ENCODE measurements at regions not wholly inside any gene's neighbourhood (a gene's known extent, or its start where the extent isn't known, plus 50 kb on each side); places are given as distances from the start of the nearest gene placed in this dataset.
"Not testable (repeated sequence)": the region's sequence is repeated elsewhere in the genome, so short reads cannot be mapped to it uniquely, and the experiment has no call there.

DNA sequence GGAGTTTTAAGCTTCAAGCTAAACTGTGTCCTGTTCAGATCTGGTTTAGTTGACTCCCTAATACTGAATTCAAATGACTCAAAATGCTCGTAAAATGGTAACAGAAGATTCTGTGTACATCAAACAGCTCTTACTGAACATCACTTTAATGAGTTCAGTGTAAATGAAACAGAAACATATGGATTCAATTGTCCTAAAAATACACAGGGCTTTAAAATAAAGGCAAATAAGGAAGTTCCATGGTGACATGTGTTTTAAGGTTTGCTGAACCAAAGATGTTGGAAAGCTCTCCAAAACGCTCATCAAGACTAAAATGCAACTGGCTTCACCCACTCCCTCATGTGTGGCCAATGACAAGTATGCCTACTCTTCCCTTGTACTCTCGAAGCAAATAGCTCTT is 340.0 kb upstream of the PIK3R1 start:
- Histone ChIP-seq H3K4me3 (ENCODE audit: insufficient read depth, low read depth, low read length) (no peak overlapping the region), H3K27me3 (ENCODE audit: control insufficient read depth, insufficient read depth, low read length) (no peaks in the 10 kb centered on the region), H3K36me3 (replicated peaks; ENCODE audit: control insufficient read depth, insufficient read depth, low read length) (no peaks in the 10 kb centered on the region)
- no peak for DNase-seq

- Histone ChIP-seq H3K4me3 (ENCODE audit: insufficient read depth, low read depth, low read length) (no peak overlapping the region), H3K36me3 (replicated peaks; ENCODE audit: control insufficient read depth, insufficient read depth, low read length) (no peaks in the 10 kb centered on the region), H3K27me3 (ENCODE audit: control insufficient read depth, insufficient read depth, low read length) (no peaks in the 10 kb centered on the region)
- no peak for DNase-seq
Measured at GRCh38 chr5:67873935-67874334, 341.6 kb upstream of the PIK3R1 start.

- H3K27me3 ChIP-seq (ENCODE audit: control insufficient read depth, insufficient read depth, low read length) = no peaks in the 10 kb centered on the region
- H3K4me3 ChIP-seq (ENCODE audit: insufficient read depth, low read depth, low read length) = no peak overlapping the region
- no peak for DNase-seq
- no peaks in the 10 kb centered on the region for H3K36me3 ChIP-seq (replicated peaks; ENCODE audit: control insufficient read depth, insufficient read depth, low read length)
Measured at GRCh38 chr5:67870662-67871061, 344.9 kb upstream of the PIK3R1 start.

- DNase-seq = not testable (repeated sequence)
Measured at GRCh38 chr5:67864335-67864734, 351.2 kb upstream of the PIK3R1 start.

GRCh38 chr5:67858471-67859031 is 357.0 kb upstream of the PIK3R1 start:
- no peak overlapping the region for H3K4me3 ChIP-seq (ENCODE audit: insufficient read depth, low read depth, low read length)
- H3K27me3 ChIP-seq (ENCODE audit: control insufficient read depth, insufficient read depth, low read length) = no peaks in the 10 kb centered on the region
- no peak for DNase-seq
- H3K36me3 ChIP-seq (replicated peaks; ENCODE audit: control insufficient read depth, insufficient read depth, low read length) = no peaks in the 10 kb centered on the region

More at GRCh38 chr5:67864335-67864734, 351.2 kb upstream of the PIK3R1 start:
- not testable (repeated sequence) for H3K27me3 ChIP-seq (ENCODE audit: control insufficient read depth, insufficient read depth, low read length); H3K4me3 ChIP-seq (ENCODE audit: insufficient read depth, low read depth, low read length); H3K36me3 ChIP-seq (replicated peaks; ENCODE audit: control insufficient read depth, insufficient read depth, low read length)

DNA sequence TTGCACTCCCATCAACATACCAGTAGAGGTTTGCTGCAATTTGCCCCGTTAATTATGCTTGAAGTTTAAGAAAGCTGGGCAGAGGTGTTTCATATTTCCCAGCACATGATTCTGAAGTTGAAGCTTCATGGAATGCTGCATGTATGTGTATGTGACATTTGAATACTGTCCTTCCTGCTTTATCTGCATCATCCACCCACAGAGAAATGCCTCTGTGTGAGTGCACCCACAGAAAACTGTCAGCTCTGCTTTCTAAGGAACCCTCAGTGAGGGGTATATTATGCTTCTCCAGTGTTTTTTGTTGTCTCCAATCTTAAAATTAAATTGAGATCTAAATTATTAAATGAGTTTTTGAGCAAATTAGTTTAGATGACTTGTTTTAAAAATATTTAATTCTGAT is 358.1 kb upstream of the PIK3R1 start:
- DNase-seq = no peak
- H3K4me3 ChIP-seq (ENCODE audit: insufficient read depth, low read depth, low read length) = no peak overlapping the region
- H3K27me3 ChIP-seq (ENCODE audit: control insufficient read depth, insufficient read depth, low read length) = no peaks in the 10 kb centered on the region
- no peaks in the 10 kb centered on the region for H3K36me3 ChIP-seq (replicated peaks; ENCODE audit: control insufficient read depth, insufficient read depth, low read length)

GRCh38 chr5:67855523-67855922 is 360.0 kb upstream of the PIK3R1 start:
- Histone ChIP-seq H3K36me3 (replicated peaks; ENCODE audit: control insufficient read depth, insufficient read depth, low read length) (no peaks in the 10 kb centered on the region), H3K27me3 (ENCODE audit: control insufficient read depth, insufficient read depth, low read length) (no peaks in the 10 kb centered on the region), H3K4me3 (ENCODE audit: insufficient read depth, low read depth, low read length) (no peak overlapping the region)
- no peak for DNase-seq

GRCh38 chr5:67850906-67851305 is 364.6 kb upstream of the PIK3R1 start:
- H3K36me3 ChIP-seq (replicated peaks; ENCODE audit: control insufficient read depth, insufficient read depth, low read length); H3K27me3 ChIP-seq (ENCODE audit: control insufficient read depth, insufficient read depth, low read length); DNase-seq; H3K4me3 ChIP-seq (ENCODE audit: insufficient read depth, low read depth, low read length): not testable (repeated sequence)

GRCh38 chr5:67844924-67845323 is 370.6 kb upstream of the PIK3R1 start:
- no peak for DNase-seq
- Histone ChIP-seq H3K36me3 (replicated peaks; ENCODE audit: control insufficient read depth, insufficient read depth, low read length) (no peaks in the 10 kb centered on the region), H3K4me3 (ENCODE audit: insufficient read depth, low read depth, low read length) (no peak overlapping the region)

GRCh38 chr5:67842806-67843205 is 372.8 kb upstream of the PIK3R1 start:
- peak; percentile 8 for DNase-seq
- no peaks in the 10 kb centered on the region for H3K36me3 ChIP-seq (replicated peaks; ENCODE audit: control insufficient read depth, insufficient read depth, low read length)

More at GRCh38 chr5:67844924-67845323, 370.6 kb upstream of the PIK3R1 start:
- no peaks in the 10 kb centered on the region for H3K27me3 ChIP-seq (ENCODE audit: control insufficient read depth, insufficient read depth, low read length)

DNA sequence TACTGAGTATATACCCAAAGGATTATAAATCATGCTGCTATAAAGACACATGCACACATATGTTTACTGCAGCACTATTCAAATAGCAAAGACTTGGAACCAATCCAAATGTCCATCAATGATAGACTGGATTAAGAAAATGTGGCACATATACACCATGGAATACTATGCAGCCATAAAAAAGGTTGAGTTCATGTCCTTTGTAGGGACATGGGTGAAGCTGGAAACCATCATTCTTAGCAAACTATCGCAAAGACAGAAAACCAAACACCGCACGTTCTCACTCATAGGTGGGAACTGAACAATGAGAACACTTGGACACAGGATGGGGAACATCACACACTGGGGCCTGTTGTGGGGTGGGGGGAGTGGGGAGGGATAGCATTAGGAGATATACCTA is 378.3 kb upstream of the PIK3R1 start:
- not testable (repeated sequence) for H3K4me3 ChIP-seq (ENCODE audit: insufficient read depth, low read depth, low read length); H3K27me3 ChIP-seq (ENCODE audit: control insufficient read depth, insufficient read depth, low read length); H3K36me3 ChIP-seq (replicated peaks; ENCODE audit: control insufficient read depth, insufficient read depth, low read length); DNase-seq

More at GRCh38 chr5:67842806-67843205, 372.8 kb upstream of the PIK3R1 start:
- Histone ChIP-seq H3K4me3 (ENCODE audit: insufficient read depth, low read depth, low read length) (no peak overlapping the region), H3K27me3 (ENCODE audit: control insufficient read depth, insufficient read depth, low read length) (no peaks in the 10 kb centered on the region)

DNA sequence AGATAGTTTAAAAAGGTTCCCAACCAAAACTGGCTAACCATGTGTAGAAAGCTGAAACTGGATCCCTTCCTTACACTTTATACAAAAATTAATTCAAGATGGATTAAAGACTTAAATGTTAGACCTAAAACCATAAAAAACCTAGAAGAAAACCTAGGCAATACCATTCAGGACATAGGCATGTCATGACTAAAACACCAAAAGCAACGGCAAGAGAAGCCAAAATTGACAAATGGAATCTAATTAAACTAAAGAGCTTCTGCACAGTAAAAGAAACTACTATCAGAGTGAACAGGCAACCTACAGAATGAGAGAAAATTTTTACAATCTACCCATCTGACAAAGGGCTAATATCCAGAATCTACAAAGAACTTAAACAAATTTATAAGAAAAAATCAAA is 379.1 kb upstream of the PIK3R1 start:
- not testable (repeated sequence) for H3K27me3 ChIP-seq (ENCODE audit: control insufficient read depth, insufficient read depth, low read length); H3K36me3 ChIP-seq (replicated peaks; ENCODE audit: control insufficient read depth, insufficient read depth, low read length); H3K4me3 ChIP-seq (ENCODE audit: insufficient read depth, low read depth, low read length); DNase-seq

DNA sequence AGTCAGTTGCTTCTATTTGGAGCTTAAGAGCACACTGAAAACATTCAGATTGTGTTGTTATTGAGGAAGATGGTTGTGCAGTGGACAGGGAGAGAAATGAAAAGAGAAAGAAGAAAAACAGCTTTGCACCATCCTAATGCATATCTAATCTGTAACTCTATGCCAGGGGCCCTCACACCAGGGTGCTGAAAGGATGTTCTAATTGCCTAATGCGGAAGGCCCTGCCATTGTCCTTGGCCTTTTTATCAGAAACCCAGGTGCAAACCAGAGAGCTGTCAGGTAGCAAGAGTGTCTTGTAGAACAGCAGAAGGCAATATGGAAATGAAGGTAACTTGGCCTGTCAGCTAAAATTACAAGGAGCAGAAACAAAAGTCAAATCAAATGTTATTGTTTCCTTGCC is 384.5 kb upstream of the PIK3R1 start:
- Histone ChIP-seq H3K36me3 (replicated peaks; ENCODE audit: control insufficient read depth, insufficient read depth, low read length) (no peaks in the 10 kb centered on the region), H3K27me3 (ENCODE audit: control insufficient read depth, insufficient read depth, low read length) (no peaks in the 10 kb centered on the region), H3K4me3 (ENCODE audit: insufficient read depth, low read depth, low read length) (no peak overlapping the region)
- DNase-seq = no peak

GRCh38 chr5:67827541-67827940 is 388.0 kb upstream of the PIK3R1 start:
- no peak for DNase-seq
- Histone ChIP-seq H3K4me3 (ENCODE audit: insufficient read depth, low read depth, low read length) (no peak overlapping the region), H3K36me3 (replicated peaks; ENCODE audit: control insufficient read depth, insufficient read depth, low read length) (no peaks in the 10 kb centered on the region), H3K27me3 (ENCODE audit: control insufficient read depth, insufficient read depth, low read length) (no peaks in the 10 kb centered on the region)

GRCh38 chr5:67824852-67825251 is 390.7 kb upstream of the PIK3R1 start:
- no peak for DNase-seq
- Histone ChIP-seq H3K27me3 (ENCODE audit: control insufficient read depth, insufficient read depth, low read length) (no peaks in the 10 kb centered on the region), H3K4me3 (ENCODE audit: insufficient read depth, low read depth, low read length) (no peak overlapping the region), H3K36me3 (replicated peaks; ENCODE audit: control insufficient read depth, insufficient read depth, low read length) (no peaks in the 10 kb centered on the region)

- no peak for DNase-seq
- Histone ChIP-seq H3K27me3 (ENCODE audit: control insufficient read depth, insufficient read depth, low read length) (no peaks in the 10 kb centered on the region), H3K4me3 (ENCODE audit: insufficient read depth, low read depth, low read length) (peak overlapping the region; percentile 35), H3K36me3 (replicated peaks; ENCODE audit: control insufficient read depth, insufficient read depth, low read length) (no peaks in the 10 kb centered on the region; the same call in 1 of the 2 replicates)
Measured at GRCh38 chr5:67817652-67818051, 397.9 kb upstream of the PIK3R1 start.
